ENCODE measurements at regions not wholly inside any gene's neighbourhood (a gene's known extent, or its start where the extent isn't known, plus 50 kb on each side); places are given as distances from the start of the nearest gene placed in this dataset.
A peak's percentile ranks its signal among the peaks of the same experiment; 100 is the strongest.

DNA sequence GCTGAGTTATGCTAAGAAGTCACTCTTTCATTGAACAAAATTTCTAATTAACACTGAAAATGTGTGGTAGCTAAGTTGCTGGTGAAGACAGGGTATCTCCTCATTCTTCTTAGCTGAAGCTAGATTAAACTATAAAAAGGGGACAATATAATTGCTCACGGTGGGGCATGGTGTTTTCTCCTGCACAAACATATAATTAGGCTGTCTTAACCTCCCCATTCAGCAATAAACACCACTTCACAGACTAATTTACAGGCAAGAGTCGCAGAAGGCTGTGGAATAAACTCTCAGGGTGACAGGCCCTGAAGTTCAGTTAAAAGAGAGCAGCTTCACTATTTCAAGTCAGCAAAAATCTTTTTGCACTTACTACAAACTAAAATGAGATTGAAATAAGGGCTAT is 338.9 kb upstream of the NT5E start (continued):
- no peak for TF ChIP-seq ZNF248 (tag by site-specific recombination; IDR thresholded peaks at IDR 0.05)
- TF ChIP-seq, protein P1, sequence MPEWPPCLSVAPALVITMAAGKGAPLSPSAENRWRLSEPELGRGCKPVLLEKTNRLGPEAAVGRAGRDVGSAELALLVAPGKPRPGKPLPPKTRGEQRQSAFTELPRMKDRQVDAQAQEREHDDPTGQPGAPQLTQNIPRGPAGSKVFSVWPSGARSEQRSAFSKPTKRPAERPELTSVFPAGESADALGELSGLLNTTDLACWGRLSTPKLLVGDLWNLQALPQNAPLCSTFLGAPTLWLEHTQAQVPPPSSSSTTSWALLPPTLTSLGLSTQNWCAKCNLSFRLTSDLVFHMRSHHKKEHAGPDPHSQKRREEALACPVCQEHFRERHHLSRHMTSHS (tag by site-specific recombination; IDR thresholded peaks at IDR 0.05): peak; percentile 80; the same call in 1 of the 2 replicates
- TF ChIP-seq ZNF2 (tag by site-specific recombination; IDR thresholded peaks at IDR 0.05): no peak
- TF ChIP-seq, protein P2, sequence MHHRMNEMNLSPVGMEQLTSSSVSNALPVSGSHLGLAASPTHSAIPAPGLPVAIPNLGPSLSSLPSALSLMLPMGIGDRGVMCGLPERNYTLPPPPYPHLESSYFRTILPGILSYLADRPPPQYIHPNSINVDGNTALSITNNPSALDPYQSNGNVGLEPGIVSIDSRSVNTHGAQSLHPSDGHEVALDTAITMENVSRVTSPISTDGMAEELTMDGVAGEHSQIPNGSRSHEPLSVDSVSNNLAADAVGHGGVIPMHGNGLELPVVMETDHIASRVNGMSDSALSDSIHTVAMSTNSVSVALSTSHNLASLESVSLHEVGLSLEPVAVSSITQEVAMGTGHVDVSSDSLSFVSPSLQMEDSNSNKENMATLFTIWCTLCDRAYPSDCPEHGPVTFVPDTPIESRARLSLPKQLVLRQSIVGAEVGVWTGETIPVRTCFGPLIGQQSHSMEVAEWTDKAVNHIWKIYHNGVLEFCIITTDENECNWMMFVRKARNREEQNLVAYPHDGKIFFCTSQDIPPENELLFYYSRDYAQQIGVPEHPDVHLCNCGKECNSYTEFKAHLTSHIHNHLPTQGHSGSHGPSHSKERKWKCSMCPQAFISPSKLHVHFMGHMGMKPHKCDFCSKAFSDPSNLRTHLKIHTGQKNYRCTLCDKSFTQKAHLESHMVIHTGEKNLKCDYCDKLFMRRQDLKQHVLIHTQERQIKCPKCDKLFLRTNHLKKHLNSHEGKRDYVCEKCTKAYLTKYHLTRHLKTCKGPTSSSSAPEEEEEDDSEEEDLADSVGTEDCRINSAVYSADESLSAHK (tag by site-specific recombination; IDR thresholded peaks at IDR 0.05): peak; percentile 64; the same call in 1 of the 2 replicates
- peak; percentile 51 for TF ChIP-seq ZIC2 (tag by site-specific recombination; IDR thresholded peaks at IDR 0.05)
- no peak for TF ChIP-seq ZXDB (tag by site-specific recombination; IDR thresholded peaks at IDR 0.05)
- TF ChIP-seq PRDM1 (tag by site-specific recombination; IDR thresholded peaks at IDR 0.05): no peak
- TF ChIP-seq GFI1B (tag by site-specific recombination; IDR thresholded peaks at IDR 0.05): no peak
- TF ChIP-seq IKZF3 (tag by site-specific recombination; IDR thresholded peaks at IDR 0.05): peak; percentile 73
- TF ChIP-seq ZNF174 (tag by site-specific recombination; IDR thresholded peaks at IDR 0.05): no peak
- no peak for TF ChIP-seq ZNF510 (tag by site-specific recombination; IDR thresholded peaks at IDR 0.05; ENCODE audit: insufficient replicate concordance)
- TF ChIP-seq, protein P3, sequence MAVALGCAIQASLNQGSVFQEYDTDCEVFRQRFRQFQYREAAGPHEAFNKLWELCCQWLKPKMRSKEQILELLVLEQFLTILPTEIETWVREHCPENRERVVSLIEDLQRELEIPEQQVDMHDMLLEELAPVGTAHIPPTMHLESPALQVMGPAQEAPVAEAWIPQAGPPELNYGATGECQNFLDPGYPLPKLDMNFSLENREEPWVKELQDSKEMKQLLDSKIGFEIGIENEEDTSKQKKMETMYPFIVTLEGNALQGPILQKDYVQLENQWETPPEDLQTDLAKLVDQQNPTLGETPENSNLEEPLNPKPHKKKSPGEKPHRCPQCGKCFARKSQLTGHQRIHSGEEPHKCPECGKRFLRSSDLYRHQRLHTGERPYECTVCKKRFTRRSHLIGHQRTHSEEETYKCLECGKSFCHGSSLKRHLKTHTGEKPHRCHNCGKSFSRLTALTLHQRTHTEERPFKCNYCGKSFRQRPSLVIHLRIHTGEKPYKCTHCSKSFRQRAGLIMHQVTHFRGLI (tag by site-specific recombination; IDR thresholded peaks at IDR 0.05): no peak
- no peak for TF ChIP-seq SP3 (tag by site-specific recombination; IDR thresholded peaks at IDR 0.05)
- no peak for TF ChIP-seq RBAK (tag by site-specific recombination; IDR thresholded peaks at IDR 0.05)
- TF ChIP-seq ZNF626 (tag by site-specific recombination; IDR thresholded peaks at IDR 0.05): no peak
- no peak for TF ChIP-seq ZNF473 (tag by site-specific recombination; IDR thresholded peaks at IDR 0.05)
- peak; percentile 81 for TF ChIP-seq FEZF1 (tag by site-specific recombination; IDR thresholded peaks at IDR 0.05)
- TF ChIP-seq ZNF10 (tag by site-specific recombination; IDR thresholded peaks at IDR 0.05): no peak
- no peak for TF ChIP-seq ZNF324 (tag by site-specific recombination; IDR thresholded peaks at IDR 0.05)
- TF ChIP-seq, protein P4, sequence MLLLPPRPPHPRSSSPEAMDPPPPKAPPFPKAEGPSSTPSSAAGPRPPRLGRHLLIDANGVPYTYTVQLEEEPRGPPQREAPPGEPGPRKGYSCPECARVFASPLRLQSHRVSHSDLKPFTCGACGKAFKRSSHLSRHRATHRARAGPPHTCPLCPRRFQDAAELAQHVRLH (tag by site-specific recombination; IDR thresholded peaks at IDR 0.05): no peak
- TF ChIP-seq WT1 (tag by site-specific recombination; IDR thresholded peaks at IDR 0.05): peak; percentile 70
- no peak for TF ChIP-seq KLF7 (tag by site-specific recombination; IDR thresholded peaks at IDR 0.05; ENCODE audit: borderline replicate concordance)
- no peak for TF ChIP-seq ZNF175 (tag by site-specific recombination; IDR thresholded peaks at IDR 0.05)

DNA sequence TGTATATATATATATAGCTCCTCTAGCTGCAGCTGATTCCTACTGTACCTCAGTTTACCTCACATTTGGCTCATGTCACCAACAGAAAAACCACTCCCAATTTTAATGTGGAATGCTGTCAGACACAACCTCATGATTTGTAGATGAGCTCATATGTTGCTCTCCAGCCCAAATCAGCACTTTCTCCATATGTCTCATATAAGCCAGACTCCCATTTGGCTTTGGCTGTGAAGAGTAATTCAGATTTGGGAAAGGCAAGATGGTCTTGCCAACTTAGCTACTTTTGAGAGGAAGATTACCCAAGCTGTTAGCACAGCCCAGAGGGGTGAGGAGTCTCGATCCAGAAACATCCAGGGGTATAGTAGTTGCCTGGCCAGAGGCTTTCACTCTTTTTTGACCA is 342.2 kb upstream of the NT5E start:
- CTCF ChIA-PET: no interaction called here
- TF ChIP-seq ZEB2 (tag by site-specific recombination; IDR thresholded peaks at IDR 0.05): no peak
- TF ChIP-seq ZNF274 (IDR thresholded peaks at IDR 0.05; ENCODE audit: low read length): no peak
- TF ChIP-seq ZNF274 (tag by site-specific recombination; IDR thresholded peaks at IDR 0.05; ENCODE audit: borderline replicate concordance): no peak
- no peak for TF ChIP-seq ZBTB20 (tag by site-specific recombination; IDR thresholded peaks at IDR 0.05)
- TF ChIP-seq ZNF473 (tag by site-specific recombination; IDR thresholded peaks at IDR 0.05): no peak
- TF ChIP-seq ZNF791 (tag by site-specific recombination; IDR thresholded peaks at IDR 0.05): no peak
- TF ChIP-seq, protein P5, sequence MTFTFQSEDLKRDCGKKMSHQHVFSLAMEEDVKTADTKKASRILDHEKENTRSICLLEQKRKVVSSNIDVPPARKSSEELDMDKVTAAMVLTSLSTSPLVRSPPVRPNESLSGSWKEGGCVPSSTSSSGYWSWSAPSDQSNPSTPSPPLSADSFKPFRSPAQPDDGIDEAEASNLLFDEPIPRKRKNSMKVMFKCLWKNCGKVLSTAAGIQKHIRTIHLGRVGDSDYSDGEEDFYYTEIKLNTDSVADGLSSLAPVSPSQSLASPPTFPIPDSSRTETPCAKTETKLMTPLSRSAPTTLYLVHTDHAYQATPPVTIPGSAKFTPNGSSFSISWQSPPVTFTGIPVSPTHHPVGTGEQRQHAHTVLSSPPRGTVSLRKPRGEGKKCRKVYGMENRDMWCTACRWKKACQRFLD (tag by site-specific recombination; IDR thresholded peaks at IDR 0.05): no peak
- TF ChIP-seq ZNF677 (tag by site-specific recombination; IDR thresholded peaks at IDR 0.05): no peak
- no peak for TF ChIP-seq ZNF175 (tag by site-specific recombination; IDR thresholded peaks at IDR 0.05)

More for the DNA sequence above, 342.2 kb upstream of the NT5E start:
- Histone ChIP-seq H3K4me3 (ENCODE audit: low read depth, low read length) (no peak overlapping the region), H3K4me1 (ENCODE audit: control insufficient read depth, insufficient read depth, low read length) (peaks cover 6% of the 10 kb centered on the region; the same call in 1 of the 2 replicates), H3K9me3 (ENCODE audit: control insufficient read depth, insufficient read depth, low read depth, low read length) (no peaks in the 10 kb centered on the region), H3K27ac (ENCODE audit: extremely low read depth, low read depth, low read length) (no peak overlapping the region), H3K36me3 (ENCODE audit: control insufficient read depth in 2 of 2, insufficient read depth in 1 of 2, low read length in 2 of 2) (no peaks in the 10 kb centered on the region)
- POLR2A ChIA-PET: no interaction called here
